ENCODE measurements at regions not wholly inside any gene's neighbourhood (a gene's known extent, or its start where the extent isn't known, plus 50 kb on each side); places are given as distances from the start of the nearest gene placed in this dataset.

GRCh38 chr17:15086776-15087295 lies 178.3 kb downstream of the PMP22 start:
- no peak for DNase-seq
- intact Hi-C loops (cut with DNase I): no loop called here

GRCh38 chr17:15085890-15086677 lies 179.0 kb downstream of the PMP22 start:
- Histone ChIP-seq H3K27ac (no peak overlapping the region), H3K36me3 (no peaks in the 10 kb centered on the region), H3K27me3 (peaks cover 0 to 42% (median 0%) of the 10 kb centered on the region in 4 donors), H3K4me1 (no peaks in the 10 kb centered on the region), H3K4me3 (no peak overlapping the region), H3K9me3 (no peaks in the 10 kb centered on the region)
- TF ChIP-seq CTCF (IDR thresholded peaks at IDR 0.05): no peak
- TF ChIP-seq POLR2A (IDR thresholded peaks at IDR 0.05): no peak
- intact Hi-C loops (cut with DNase I): no loop called here
- WGBS, 2 donors: 63 to 73% methylated on average over 6 of the region's 6 CpGs
- DNase-seq: no peak

More at GRCh38 chr17:15086776-15087295, 178.3 kb downstream of the PMP22 start:
- H3K4me1 ChIP-seq: no peaks in the 10 kb centered on the region
- peaks cover 0 to 42% (median 0%) of the 10 kb centered on the region in 4 donors for H3K27me3 ChIP-seq
- H3K4me3 ChIP-seq: no peak overlapping the region
- no peak overlapping the region for H3K27ac ChIP-seq
- H3K9me3 ChIP-seq: no peaks in the 10 kb centered on the region
- no peak for TF ChIP-seq POLR2A (IDR thresholded peaks at IDR 0.05)
- no peak for TF ChIP-seq CTCF (IDR thresholded peaks at IDR 0.05)
- H3K36me3 ChIP-seq: no peaks in the 10 kb centered on the region
- 44 to 63% methylated on average over 7 to 11 of the region's 11 CpGs for WGBS, 2 donors

- TF ChIP-seq POLR2A (IDR thresholded peaks at IDR 0.05) (no peak), CTCF (IDR thresholded peaks at IDR 0.05) (no peak)
- Histone ChIP-seq H3K27me3 (peaks cover 0 to 42% (median 0%) of the 10 kb centered on the region in 4 donors), H3K9me3 (no peaks in the 10 kb centered on the region), H3K36me3 (no peaks in the 10 kb centered on the region), H3K27ac (no peak overlapping the region), H3K4me3 (no peak overlapping the region), H3K4me1 (no peaks in the 10 kb centered on the region)
- DNase-seq: no peak
- WGBS, 2 donors: 58 to 70% methylated on average over 5 of the region's 5 CpGs
- intact Hi-C loops (cut with DNase I): no loop called here
These were observed 181.9 kb downstream of the PMP22 start for GRCh38 chr17:15083225-15083624.

GRCh38 chr17:15081008-15081407 lies 184.1 kb downstream of the PMP22 start:
- Histone ChIP-seq H3K9me3 (no peaks in the 10 kb centered on the region), H3K27me3 (peaks cover 0 to 24% (median 0%) of the 10 kb centered on the region in 4 donors), H3K4me3 (no peak overlapping the region), H3K4me1 (no peaks in the 10 kb centered on the region), H3K36me3 (no peaks in the 10 kb centered on the region), H3K27ac (no peak overlapping the region)
- WGBS, 2 donors: 72 to 75% methylated on average over 3 of the region's 3 CpGs
- intact Hi-C loops (cut with DNase I): no loop called here
- TF ChIP-seq CTCF (IDR thresholded peaks at IDR 0.05) (no peak), POLR2A (IDR thresholded peaks at IDR 0.05) (no peak)
- DNase-seq: no peak

GRCh38 chr17:15078570-15078969 lies 186.6 kb downstream of the PMP22 start:
- no peaks in the 10 kb centered on the region for H3K4me1 ChIP-seq
- no peak for TF ChIP-seq CTCF (IDR thresholded peaks at IDR 0.05)
- TF ChIP-seq POLR2A (IDR thresholded peaks at IDR 0.05): no peak
- peaks cover 0 to 6% (median 0%) of the 10 kb centered on the region in 4 donors for H3K27me3 ChIP-seq
- intact Hi-C loops (cut with DNase I): no loop called here
- H3K27ac ChIP-seq: no peak overlapping the region
- no peaks in the 10 kb centered on the region for H3K9me3 ChIP-seq
- 39 to 51% methylated on average over 5 of the region's 5 CpGs for WGBS, 2 donors
- no peak overlapping the region for H3K4me3 ChIP-seq
- no peaks in the 10 kb centered on the region for H3K36me3 ChIP-seq
- no peak for DNase-seq
